ENCODE measurements at regions not wholly inside any gene's neighbourhood (a gene's known extent, or its start where the extent isn't known, plus 50 kb on each side); places are given as distances from the start of the nearest gene placed in this dataset.
"Not testable (repeated sequence)": the region's sequence is repeated elsewhere in the genome, so short reads cannot be mapped to it uniquely, and the experiment has no call there.

- H3K4me1 ChIP-seq (replicated peaks in 1 of 2) = no peaks in the 10 kb centered on the region
- no peaks in the 10 kb centered on the region for H3K36me3 ChIP-seq (replicated peaks in 1 of 2)
- TF ChIP-seq POLR2A (IDR thresholded peaks at IDR 0.05) (no peak), CTCF (IDR thresholded peaks at IDR 0.05) (no peak)
- 68 to 78% (median 75%) methylated on average over 3 of the region's 3 CpGs for WGBS, 4 donors
- H3K4me3 ChIP-seq = no peak overlapping the region
- DNase-seq = no peak
- no peaks in the 10 kb centered on the region for H3K27me3 ChIP-seq
- intact Hi-C loops (cut with DNase I) = no loop called here
- H3K27ac ChIP-seq = no peak overlapping the region
- no peaks in the 10 kb centered on the region for H3K9me3 ChIP-seq (replicated peaks in 1 of 3)
Observed at GRCh38 chr6:4413073-4413472, 277.7 kb upstream of the ECI2 start.

- H3K27me3 ChIP-seq = no peaks in the 10 kb centered on the region
- DNase-seq = no peak
- intact Hi-C loops (cut with DNase I) = no loop called here
- no peak overlapping the region for H3K4me3 ChIP-seq
- 72 to 94% (median 85%) methylated on average over 2 of the region's 2 CpGs for WGBS, 4 donors
- no peak for TF ChIP-seq CTCF (IDR thresholded peaks at IDR 0.05)
- TF ChIP-seq POLR2A (IDR thresholded peaks at IDR 0.05) = no peak
- H3K36me3 ChIP-seq (replicated peaks in 1 of 2) = no peaks in the 10 kb centered on the region
- no peaks in the 10 kb centered on the region for H3K9me3 ChIP-seq (replicated peaks in 1 of 3)
- H3K4me1 ChIP-seq (replicated peaks in 1 of 2) = no peaks in the 10 kb centered on the region
- no peak overlapping the region for H3K27ac ChIP-seq
Observed at GRCh38 chr6:4412488-4412887, 277.1 kb upstream of the ECI2 start.

GRCh38 chr6:4412077-4412476 is 276.7 kb upstream of the ECI2 start:
- Histone ChIP-seq H3K4me1 (replicated peaks in 1 of 2) (no peaks in the 10 kb centered on the region), H3K9me3 (replicated peaks in 1 of 3) (no peaks in the 10 kb centered on the region), H3K36me3 (replicated peaks in 1 of 2) (no peaks in the 10 kb centered on the region), H3K27me3 (no peaks in the 10 kb centered on the region), H3K27ac (no peak overlapping the region), H3K4me3 (no peak overlapping the region)
- 42 to 48% (median 44%) methylated on average over 2 of the region's 2 CpGs for WGBS, 4 donors
- DNase-seq = no peak
- TF ChIP-seq POLR2A (IDR thresholded peaks at IDR 0.05) (no peak), CTCF (IDR thresholded peaks at IDR 0.05) (no peak)
- intact Hi-C loops (cut with DNase I) = no loop called here

- 72 to 95% (median 81%) methylated on average over 1 of the region's 1 CpG for WGBS, 4 donors
- H3K4me3 ChIP-seq; H3K27ac ChIP-seq; intact Hi-C loops (cut with DNase I); H3K4me1 ChIP-seq (replicated peaks in 1 of 2); H3K27me3 ChIP-seq; H3K9me3 ChIP-seq (replicated peaks in 1 of 3); H3K36me3 ChIP-seq (replicated peaks in 1 of 2); DNase-seq: not testable (repeated sequence)
Observed at GRCh38 chr6:4407710-4408109, 272.3 kb upstream of the ECI2 start.

- Histone ChIP-seq H3K4me1 (replicated peaks in 1 of 2) (peaks cover 5 to 16% of the 10 kb centered on the region in 2 donors), H3K27ac (no peak overlapping the region), H3K27me3 (no peaks in the 10 kb centered on the region), H3K36me3 (replicated peaks in 1 of 2) (no peaks in the 10 kb centered on the region), H3K4me3 (no peak overlapping the region), H3K9me3 (replicated peaks in 1 of 3) (no peaks in the 10 kb centered on the region)
- TF ChIP-seq POLR2A (IDR thresholded peaks at IDR 0.05) = no peak
- TF ChIP-seq CTCF (IDR thresholded peaks at IDR 0.05) = no peak
- WGBS, 4 donors = 80 to 90% (median 87%) methylated on average over 7 to 11 of the region's 11 CpGs
- intact Hi-C loops (cut with DNase I) = no loop called here
- DNase-seq = no peak
Observed at GRCh38 chr6:4405621-4406212, 270.3 kb upstream of the ECI2 start.

Measured in adrenal gland (tissue), 9 donors.